Ovary (tissue), 3 donors: ENCODE measurements at regions not wholly inside any gene's neighbourhood (a gene's known extent, or its start where the extent isn't known, plus 50 kb on each side); places are given as distances from the start of the nearest gene placed in this dataset.

Experiments used
- EP300 ChIP-seq: sonication (generic); formaldehyde crosslinking; IDR thresholded peaks from one replicate; pipeline ENCODE4 v1.6.1; 2017; ENCODE audit warnings: antibody characterized with exemption
- POLR2A ChIP-seq: fragments of 450-650 bp; IDR thresholded peaks from one replicate; pipeline ENCODE4 v1.6.1; 2017; ENCODE audit warnings: antibody characterized with exemption, mild to moderate bottlenecking, moderate library complexity
- TF ChIP-seq, protein P1 (sequence below), 3 donors: fragments of 450-650 bp in 2 of 3; fragments of 200-600 bp in 1 of 3; IDR thresholded peaks; one replicate each; pipeline versions ENCODE4 v1.5.1 to v1.8.0; 2016 to 2022; ENCODE audit warnings: antibody characterized with exemption in 3 of 3, mild to moderate bottlenecking in 1 of 3
- donor health status: DM: no; HTN: no; CAD: no.

- TF ChIP-seq POLR2A (no peak), EP300 (no peak)
- TF ChIP-seq, protein P1, sequence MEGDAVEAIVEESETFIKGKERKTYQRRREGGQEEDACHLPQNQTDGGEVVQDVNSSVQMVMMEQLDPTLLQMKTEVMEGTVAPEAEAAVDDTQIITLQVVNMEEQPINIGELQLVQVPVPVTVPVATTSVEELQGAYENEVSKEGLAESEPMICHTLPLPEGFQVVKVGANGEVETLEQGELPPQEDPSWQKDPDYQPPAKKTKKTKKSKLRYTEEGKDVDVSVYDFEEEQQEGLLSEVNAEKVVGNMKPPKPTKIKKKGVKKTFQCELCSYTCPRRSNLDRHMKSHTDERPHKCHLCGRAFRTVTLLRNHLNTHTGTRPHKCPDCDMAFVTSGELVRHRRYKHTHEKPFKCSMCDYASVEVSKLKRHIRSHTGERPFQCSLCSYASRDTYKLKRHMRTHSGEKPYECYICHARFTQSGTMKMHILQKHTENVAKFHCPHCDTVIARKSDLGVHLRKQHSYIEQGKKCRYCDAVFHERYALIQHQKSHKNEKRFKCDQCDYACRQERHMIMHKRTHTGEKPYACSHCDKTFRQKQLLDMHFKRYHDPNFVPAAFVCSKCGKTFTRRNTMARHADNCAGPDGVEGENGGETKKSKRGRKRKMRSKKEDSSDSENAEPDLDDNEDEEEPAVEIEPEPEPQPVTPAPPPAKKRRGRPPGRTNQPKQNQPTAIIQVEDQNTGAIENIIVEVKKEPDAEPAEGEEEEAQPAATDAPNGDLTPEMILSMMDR (IDR thresholded peaks at IDR 0.05), result no peak
Measured at GRCh38 chr4:34280131-34280530, 1964.2 kb downstream of the ARAP2 start.
